HepG2 (cell line): ENCODE measurements at regions not wholly inside any gene's neighbourhood (a gene's known extent, or its start where the extent isn't known, plus 50 kb on each side); places are given as distances from the start of the nearest gene placed in this dataset.

Experiments used
- ESRRA ChIP-seq: sonication (generic); formaldehyde crosslinking; IDR thresholded peaks from 2 replicates; pipeline ENCODE4 v1.5.1; 2020; ENCODE audit warnings: mild to moderate bottlenecking, low read depth, missing genetic modification reagents
- GATAD2A ChIP-seq: IDR thresholded peaks from 2 replicates; pipeline ENCODE4 v1.6.1; 2016
- GFI1 ChIP-seq: sonication (generic); formaldehyde crosslinking; IDR thresholded peaks from 2 replicates; pipeline ENCODE4 v1.5.0; 2020; ENCODE audit warnings: missing genetic modification reagents, mild to moderate bottlenecking, borderline replicate concordance
- KAT2B ChIP-seq: fragments of 150-350 bp; IDR thresholded peaks from 2 replicates; pipeline ENCODE4 v1.6.1; 2014; ENCODE audit warnings: low read depth, low read length, borderline replicate concordance
- KDM3A ChIP-seq: IDR thresholded peaks from 2 replicates; pipeline ENCODE4 v1.6.1; 2018; ENCODE audit warnings: low read depth, missing compliant biosample characterization
- NAIF1 ChIP-seq: sonication (generic); formaldehyde crosslinking; IDR thresholded peaks from 2 replicates; pipeline ENCODE4 v1.5.0; 2020; ENCODE audit warnings: mild to moderate bottlenecking, missing genetic modification reagents, borderline replicate concordance
- NONO ChIP-seq, 2 experiments: fragments of 450-650 bp in 1 of 2; sonication (generic) in 1 of 2; formaldehyde crosslinking in 1 of 2; IDR thresholded peaks in 1 of 2; conservative IDR thresholded peaks in 1 of 2; 2 replicates each; pipeline versions ENCODE4 v1.6.1 to v1.8.0; 2017 to 2022; ENCODE audit warnings: mild to moderate bottlenecking in 1 of 2, missing genetic modification reagents in 1 of 2, moderate library complexity in 1 of 2
- SCMH1 ChIP-seq: sonication (generic); formaldehyde crosslinking; IDR thresholded peaks from 2 replicates; pipeline ENCODE4 v1.9.0; 2021; ENCODE audit warnings: missing genetic modification reagents, mild to moderate bottlenecking, borderline replicate concordance
- TBP ChIP-seq: sonication (generic); formaldehyde crosslinking; IDR thresholded peaks from 2 replicates; pipeline ENCODE4 v1.5.0; 2020; ENCODE audit warnings: missing genetic modification reagents
- ZNF282 ChIP-seq: fragments of 450-650 bp; IDR thresholded peaks from 2 replicates; pipeline ENCODE4 v1.6.1; 2018; ENCODE audit not compliant: partially characterized antibody
- ZNF331 ChIP-seq: sonication (generic); formaldehyde crosslinking; IDR thresholded peaks from 2 replicates; pipeline ENCODE4 v1.4.0; 2020; ENCODE audit warnings: missing genetic modification reagents
- ZNF557 ChIP-seq: sonication (generic); formaldehyde crosslinking; IDR thresholded peaks from 2 replicates; pipeline ENCODE4 v1.4.0; 2020; ENCODE audit warnings: missing genetic modification reagents
- ZNF776 ChIP-seq: sonication (generic); formaldehyde crosslinking; IDR thresholded peaks from 2 replicates; pipeline ENCODE4 v1.4.0; 2020; ENCODE audit warnings: mild to moderate bottlenecking, missing genetic modification reagents
- ZSCAN22 ChIP-seq: sonication (generic); formaldehyde crosslinking; IDR thresholded peaks from 2 replicates; pipeline ENCODE4 v1.4.0; 2020; ENCODE audit warnings: mild to moderate bottlenecking, missing genetic modification reagents
- TF ChIP-seq, protein P1 (sequence below): fragments of 450-650 bp; IDR thresholded peaks from 2 replicates; pipeline ENCODE4 v1.6.1; 2016
- TF ChIP-seq, protein P2 (sequence below): IDR thresholded peaks from 2 replicates; pipeline ENCODE4 v1.6.1; 2016; ENCODE audit warnings: mild to moderate bottlenecking, missing biosample characterization, missing genetic modification reagents
- TF ChIP-seq, protein P3 (sequence below): sonication (generic); formaldehyde crosslinking; IDR thresholded peaks from 2 replicates; pipeline ENCODE4 v1.5.0; 2020; ENCODE audit warnings: mild to moderate bottlenecking, missing genetic modification reagents
- TF ChIP-seq, protein P4 (sequence below): fragments of 450-650 bp; IDR thresholded peaks from 2 replicates; pipeline ENCODE4 v1.6.1; 2017; ENCODE audit warnings: mild to moderate bottlenecking
- TF ChIP-seq, protein P5 (sequence below): sonication (generic); formaldehyde crosslinking; IDR thresholded peaks from 2 replicates; pipeline ENCODE4 v1.9.0; 2021; ENCODE audit warnings: missing genetic modification reagents, mild to moderate bottlenecking, borderline replicate concordance
- TF ChIP-seq, protein P6 (sequence below): sonication (generic); formaldehyde crosslinking; IDR thresholded peaks from 2 replicates; pipeline ENCODE4 v1.8.0; 2022; ENCODE audit warnings: missing genetic modification reagents, low read depth, mild to moderate bottlenecking, borderline replicate concordance
- TF ChIP-seq, protein P7 (sequence below): sonication (generic); IDR thresholded peaks from 2 replicates; pipeline ENCODE4 v1.6.1; 2016; ENCODE audit warnings: low read depth, borderline replicate concordance

DNA sequence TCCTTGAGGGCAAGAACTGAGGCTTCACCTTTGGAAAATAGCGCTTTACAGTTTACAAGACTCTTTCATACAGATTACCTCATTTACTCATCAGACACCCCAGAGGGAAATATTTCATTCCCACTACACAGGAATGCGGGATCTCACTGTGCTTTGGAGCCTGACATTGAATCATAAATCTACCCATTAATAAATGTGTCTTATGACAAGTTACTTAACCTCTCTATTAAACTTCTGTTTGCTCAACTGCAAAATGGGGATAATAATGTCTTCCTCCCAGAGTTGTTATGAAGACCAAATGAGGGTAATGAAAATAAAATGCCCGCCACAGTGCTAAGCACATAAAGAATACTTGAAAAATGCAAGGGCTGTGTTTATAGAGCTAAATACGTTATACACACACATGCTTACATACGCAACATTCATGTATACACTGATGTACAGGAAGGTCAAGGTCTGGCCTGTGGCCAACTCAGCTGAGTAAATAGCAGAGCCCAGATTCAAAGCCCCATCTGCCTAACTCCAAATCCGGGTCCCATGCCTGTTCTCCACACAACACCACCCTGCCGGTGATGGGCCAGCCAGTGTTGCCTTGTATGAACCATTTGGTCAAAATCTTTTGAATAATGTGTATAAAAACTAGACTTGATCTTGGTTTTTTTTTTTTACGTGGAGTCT, 56.6 kb upstream of the CALM2 start (continued):
- TF ChIP-seq, protein P1, sequence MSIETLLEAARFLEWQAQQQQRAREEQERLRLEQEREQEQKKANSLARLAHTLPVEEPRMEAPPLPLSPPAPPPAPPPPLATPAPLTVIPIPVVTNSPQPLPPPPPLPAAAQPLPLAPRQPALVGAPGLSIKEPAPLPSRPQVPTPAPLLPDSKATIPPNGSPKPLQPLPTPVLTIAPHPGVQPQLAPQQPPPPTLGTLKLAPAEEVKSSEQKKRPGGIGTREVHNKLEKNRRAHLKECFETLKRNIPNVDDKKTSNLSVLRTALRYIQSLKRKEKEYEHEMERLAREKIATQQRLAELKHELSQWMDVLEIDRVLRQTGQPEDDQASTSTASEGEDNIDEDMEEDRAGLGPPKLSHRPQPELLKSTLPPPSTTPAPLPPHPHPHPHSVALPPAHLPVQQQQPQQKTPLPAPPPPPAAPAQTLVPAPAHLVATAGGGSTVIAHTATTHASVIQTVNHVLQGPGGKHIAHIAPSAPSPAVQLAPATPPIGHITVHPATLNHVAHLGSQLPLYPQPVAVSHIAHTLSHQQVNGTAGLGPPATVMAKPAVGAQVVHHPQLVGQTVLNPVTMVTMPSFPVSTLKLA: no peak
- TF ChIP-seq ZNF776: no peak
- TF ChIP-seq, protein P2, sequence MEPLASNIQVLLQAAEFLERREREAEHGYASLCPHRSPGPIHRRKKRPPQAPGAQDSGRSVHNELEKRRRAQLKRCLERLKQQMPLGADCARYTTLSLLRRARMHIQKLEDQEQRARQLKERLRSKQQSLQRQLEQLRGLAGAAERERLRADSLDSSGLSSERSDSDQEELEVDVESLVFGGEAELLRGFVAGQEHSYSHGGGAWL (CRISPR knock-in tag): no peak
- TF ChIP-seq, protein P3, sequence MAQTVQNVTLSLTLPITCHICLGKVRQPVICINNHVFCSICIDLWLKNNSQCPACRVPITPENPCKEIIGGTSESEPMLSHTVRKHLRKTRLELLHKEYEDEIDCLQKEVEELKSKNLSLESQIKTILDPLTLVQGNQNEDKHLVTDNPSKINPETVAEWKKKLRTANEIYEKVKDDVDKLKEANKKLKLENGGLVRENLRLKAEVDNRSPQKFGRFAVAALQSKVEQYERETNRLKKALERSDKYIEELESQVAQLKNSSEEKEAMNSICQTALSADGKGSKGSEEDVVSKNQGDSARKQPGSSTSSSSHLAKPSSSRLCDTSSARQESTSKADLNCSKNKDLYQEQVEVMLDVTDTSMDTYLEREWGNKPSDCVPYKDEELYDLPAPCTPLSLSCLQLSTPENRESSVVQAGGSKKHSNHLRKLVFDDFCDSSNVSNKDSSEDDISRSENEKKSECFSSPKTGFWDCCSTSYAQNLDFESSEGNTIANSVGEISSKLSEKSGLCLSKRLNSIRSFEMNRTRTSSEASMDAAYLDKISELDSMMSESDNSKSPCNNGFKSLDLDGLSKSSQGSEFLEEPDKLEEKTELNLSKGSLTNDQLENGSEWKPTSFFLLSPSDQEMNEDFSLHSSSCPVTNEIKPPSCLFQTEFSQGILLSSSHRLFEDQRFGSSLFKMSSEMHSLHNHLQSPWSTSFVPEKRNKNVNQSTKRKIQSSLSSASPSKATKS (CRISPR knock-in tag): no peak
- TF ChIP-seq, protein P4, sequence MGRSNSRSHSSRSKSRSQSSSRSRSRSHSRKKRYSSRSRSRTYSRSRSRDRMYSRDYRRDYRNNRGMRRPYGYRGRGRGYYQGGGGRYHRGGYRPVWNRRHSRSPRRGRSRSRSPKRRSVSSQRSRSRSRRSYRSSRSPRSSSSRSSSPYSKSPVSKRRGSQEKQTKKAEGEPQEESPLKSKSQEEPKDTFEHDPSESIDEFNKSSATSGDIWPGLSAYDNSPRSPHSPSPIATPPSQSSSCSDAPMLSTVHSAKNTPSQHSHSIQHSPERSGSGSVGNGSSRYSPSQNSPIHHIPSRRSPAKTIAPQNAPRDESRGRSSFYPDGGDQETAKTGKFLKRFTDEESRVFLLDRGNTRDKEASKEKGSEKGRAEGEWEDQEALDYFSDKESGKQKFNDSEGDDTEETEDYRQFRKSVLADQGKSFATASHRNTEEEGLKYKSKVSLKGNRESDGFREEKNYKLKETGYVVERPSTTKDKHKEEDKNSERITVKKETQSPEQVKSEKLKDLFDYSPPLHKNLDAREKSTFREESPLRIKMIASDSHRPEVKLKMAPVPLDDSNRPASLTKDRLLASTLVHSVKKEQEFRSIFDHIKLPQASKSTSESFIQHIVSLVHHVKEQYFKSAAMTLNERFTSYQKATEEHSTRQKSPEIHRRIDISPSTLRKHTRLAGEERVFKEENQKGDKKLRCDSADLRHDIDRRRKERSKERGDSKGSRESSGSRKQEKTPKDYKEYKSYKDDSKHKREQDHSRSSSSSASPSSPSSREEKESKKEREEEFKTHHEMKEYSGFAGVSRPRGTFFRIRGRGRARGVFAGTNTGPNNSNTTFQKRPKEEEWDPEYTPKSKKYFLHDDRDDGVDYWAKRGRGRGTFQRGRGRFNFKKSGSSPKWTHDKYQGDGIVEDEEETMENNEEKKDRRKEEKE: no peak
- TF ChIP-seq ZNF282: no peak
- peak; percentile 85 for TF ChIP-seq GATAD2A (CRISPR knock-in tag)
- TF ChIP-seq, protein P5, sequence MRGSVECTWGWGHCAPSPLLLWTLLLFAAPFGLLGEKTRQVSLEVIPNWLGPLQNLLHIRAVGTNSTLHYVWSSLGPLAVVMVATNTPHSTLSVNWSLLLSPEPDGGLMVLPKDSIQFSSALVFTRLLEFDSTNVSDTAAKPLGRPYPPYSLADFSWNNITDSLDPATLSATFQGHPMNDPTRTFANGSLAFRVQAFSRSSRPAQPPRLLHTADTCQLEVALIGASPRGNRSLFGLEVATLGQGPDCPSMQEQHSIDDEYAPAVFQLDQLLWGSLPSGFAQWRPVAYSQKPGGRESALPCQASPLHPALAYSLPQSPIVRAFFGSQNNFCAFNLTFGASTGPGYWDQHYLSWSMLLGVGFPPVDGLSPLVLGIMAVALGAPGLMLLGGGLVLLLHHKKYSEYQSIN (CRISPR knock-in tag): no peak
- TF ChIP-seq KDM3A (CRISPR knock-in tag): no peak
- no peak for TF ChIP-seq ESRRA
- TF ChIP-seq NAIF1 (CRISPR knock-in tag): no peak
- TF ChIP-seq ZNF331 (CRISPR knock-in tag): 0 out of 2 replicates have a peak, but pooled peaks have one; percentile 34
- peak; percentile 31; the same call in 1 of the 2 replicates for TF ChIP-seq GFI1 (CRISPR knock-in tag)
- TF ChIP-seq KAT2B: no peak
- no peak for TF ChIP-seq SCMH1 (CRISPR knock-in tag)
- TF ChIP-seq, protein P6, sequence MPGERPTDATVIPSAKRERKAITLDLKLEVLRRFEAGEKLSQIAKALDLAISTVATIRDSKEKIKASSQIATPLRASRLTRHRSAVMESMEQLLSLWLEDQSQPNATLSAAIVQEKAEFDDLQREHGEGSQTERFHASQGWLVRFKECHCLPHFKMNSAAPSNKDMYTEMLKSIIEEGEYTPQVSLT (CRISPR knock-in tag): no peak
- TF ChIP-seq, protein P7, sequence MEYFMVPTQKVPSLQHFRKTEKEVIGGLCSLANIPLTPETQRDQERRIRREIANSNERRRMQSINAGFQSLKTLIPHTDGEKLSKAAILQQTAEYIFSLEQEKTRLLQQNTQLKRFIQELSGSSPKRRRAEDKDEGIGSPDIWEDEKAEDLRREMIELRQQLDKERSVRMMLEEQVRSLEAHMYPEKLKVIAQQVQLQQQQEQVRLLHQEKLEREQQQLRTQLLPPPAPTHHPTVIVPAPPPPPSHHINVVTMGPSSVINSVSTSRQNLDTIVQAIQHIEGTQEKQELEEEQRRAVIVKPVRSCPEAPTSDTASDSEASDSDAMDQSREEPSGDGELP: peak; percentile 100
- TF ChIP-seq ZSCAN22: no peak
- TF ChIP-seq NONO (IDR thresholded peaks at IDR 0.05): no peak
- 0 out of 2 replicates have a peak, but pooled peaks have one; percentile 34 for TF ChIP-seq NONO (CRISPR knock-in tag; conservative IDR thresholded peaks at IDR 0.05)
- TF ChIP-seq TBP (CRISPR knock-in tag): no peak
- TF ChIP-seq ZNF557 (CRISPR knock-in tag): no peak
